HepG2 (cell line): ENCODE measurements at regions not wholly inside any gene's neighbourhood (a gene's known extent, or its start where the extent isn't known, plus 50 kb on each side); places are given as distances from the start of the nearest gene placed in this dataset.

Source experiments
- ATAC-seq: fragments of 200-7000 bp; cut with Tn5 transposase; 3 replicates; pipeline ENCODE4 v1.9.1; 2020; ENCODE audit warnings: mild to moderate bottlenecking, moderate library complexity
- BruUV-seq: library from RNA; stranded (reverse); fragments of 400-500 nt; replicated peaks from 2 replicates; lab custom pipeline; 2021; lab: Mats Ljungman, UMichigan
- CTCF ChIA-PET: fragments of 300-600 bp; formaldehyde crosslinking; extraction: SDS; loops from one replicate; lab custom pipeline; 2021; ENCODE audit warnings: low total read pairs, inconsistent platforms, low intra/inter-chr PET ratio; lab: Yijun Ruan, JAX
- POLR2A ChIA-PET: fragments of 350-600 bp; sonication (Branson Sonifier 250); formaldehyde crosslinking; loops from one replicate; lab custom pipeline; 2020; ENCODE audit warnings: antibody characterized with exemption, inconsistent platforms; lab: Yijun Ruan, JAX
- DNase-seq: peaks from one replicate; pipeline ENCODE4 v3.0.0-alpha.2; 2015; ENCODE audit warnings: low spot score
- FAIRE-seq: peaks from 3 replicates; lab custom pipeline; 2011; peaks lifted over from hg19 to GRCh38; lab: Jason Lieb, UNC
- H2AFZ ChIP-seq: one replicate; pipeline ENCODE4 v1.6.1; 2011; ENCODE audit warnings: low read length, inconsistent platforms
- H3K27ac ChIP-seq: fragments of 300-600 bp; 3 replicates; pipeline ENCODE4 v1.8.0; 2011; ENCODE audit warnings: mixed run types, mild to moderate bottlenecking, mixed read lengths, low read length, inconsistent platforms; ENCODE audit not compliant: insufficient read depth; ENCODE audit errors: extremely low read length
- H3K27me3 ChIP-seq, 2 experiments: fragments of 200-600 bp in 1 of 2; 2 replicates in 1 of 2; 3 replicates in 1 of 2; pipeline versions ENCODE4 v1.6.0 to v1.8.0; 2011; ENCODE audit warnings: low read length in 2 of 2, mild to moderate bottlenecking in 2 of 2, moderate library complexity in 2 of 2, inconsistent platforms in 1 of 2; ENCODE audit not compliant: insufficient read depth in 2 of 2, control insufficient read depth in 1 of 2
- H3K36me3 ChIP-seq, 2 experiments: fragments of 200-600 bp in 1 of 2; replicated peaks in 1 of 2; 2 replicates in 1 of 2; 3 replicates in 1 of 2; pipeline versions ENCODE4 v1.5.1 to v1.8.0; 2011; ENCODE audit warnings: low read length in 2 of 2, inconsistent platforms in 1 of 2; ENCODE audit not compliant: insufficient read depth in 2 of 2, control insufficient read depth in 1 of 2
- H3K4me1 ChIP-seq: 2 replicates; pipeline ENCODE4 v1.5.1; 2012; ENCODE audit warnings: low read length, inconsistent platforms; ENCODE audit not compliant: insufficient read depth
- H3K4me2 ChIP-seq: 2 replicates; pipeline ENCODE4 v1.6.0; 2011; ENCODE audit warnings: low read depth, low read length, inconsistent platforms
- H3K4me3 ChIP-seq, 3 experiments: fragments of 200-600 bp in 1 of 3; sonication (generic), shearing (Covaris generic) in 1 of 3; replicated peaks in 1 of 3; 2 replicates each; pipeline ENCODE4 v1.5.1; 2011 to 2016; ENCODE audit warnings: low read length in 3 of 3, inconsistent platforms in 2 of 3, low read depth in 2 of 3, mild to moderate bottlenecking in 2 of 3, control low read depth in 1 of 3, mixed read lengths in 1 of 3; ENCODE audit not compliant: insufficient read depth in 1 of 3
- H3K79me2 ChIP-seq: one replicate; pipeline ENCODE4 v1.6.1; 2011; ENCODE audit warnings: low read length, inconsistent platforms; ENCODE audit not compliant: insufficient read depth
- H3K9ac ChIP-seq: 2 replicates; pipeline ENCODE4 v1.6.0; 2011; ENCODE audit warnings: mild to moderate bottlenecking, low read depth, low read length, inconsistent platforms; ENCODE audit not compliant: insufficient read depth
- H3K9me3 ChIP-seq: 2 replicates; pipeline ENCODE4 v1.5.1; 2012; ENCODE audit warnings: mild to moderate bottlenecking, low read length
- H4K20me1 ChIP-seq: 2 replicates; pipeline ENCODE4 v1.6.0; 2011; ENCODE audit warnings: inconsistent platforms, mild to moderate bottlenecking, low read length, moderate library complexity; ENCODE audit not compliant: insufficient read depth
- ASH2L ChIP-seq: fragments of 300-600, 200-600 bp; sonication (generic); IDR thresholded peaks from 2 replicates; pipeline ENCODE4 v1.7.0; 2017; ENCODE audit warnings: low read depth, mild to moderate bottlenecking, moderate library complexity, mixed read lengths, low read length; ENCODE audit not compliant: insufficient read length
- KAT7 ChIP-seq: IDR thresholded peaks from 2 replicates; pipeline ENCODE4 v1.6.1; 2018; ENCODE audit warnings: borderline replicate concordance, missing compliant biosample characterization
- NKX3-1 ChIP-seq: sonication (generic); formaldehyde crosslinking; IDR thresholded peaks from 2 replicates; pipeline ENCODE4 v1.5.0; 2020; ENCODE audit warnings: missing genetic modification reagents
- NR2F2 ChIP-seq: IDR thresholded peaks from 2 replicates; pipeline ENCODE4 v1.6.1; 2012; ENCODE audit warnings: low read depth, inconsistent platforms, borderline replicate concordance
- REXO4 ChIP-seq: sonication (generic); formaldehyde crosslinking; IDR thresholded peaks from 2 replicates; pipeline ENCODE4 v1.8.0; 2022; ENCODE audit warnings: missing genetic modification reagents, mild to moderate bottlenecking, borderline replicate concordance
- SP5 ChIP-seq: IDR thresholded peaks from 2 replicates; pipeline ENCODE4 v1.6.1; 2016; ENCODE audit warnings: low read depth, borderline replicate concordance
- TBX3 ChIP-seq: fragments of 450-650 bp; IDR thresholded peaks from 2 replicates; pipeline ENCODE4 v1.6.1; 2017; ENCODE audit warnings: antibody characterized with exemption, mild to moderate bottlenecking, inconsistent platforms, borderline replicate concordance
- ZFP37 ChIP-seq: sonication (generic); formaldehyde crosslinking; IDR thresholded peaks from 2 replicates; pipeline ENCODE4 v1.4.0; 2020; ENCODE audit warnings: missing genetic modification reagents, borderline replicate concordance
- ZFP82 ChIP-seq: sonication (generic); formaldehyde crosslinking; IDR thresholded peaks from 2 replicates; pipeline ENCODE4 v1.5.1; 2020; ENCODE audit warnings: mild to moderate bottlenecking, missing genetic modification reagents, borderline replicate concordance
- ZNF224 ChIP-seq: sonication (generic); formaldehyde crosslinking; IDR thresholded peaks from 2 replicates; pipeline ENCODE4 v1.5.0; 2020; ENCODE audit warnings: mild to moderate bottlenecking, missing genetic modification reagents
- ZNF567 ChIP-seq: sonication (generic); formaldehyde crosslinking; IDR thresholded peaks from 2 replicates; pipeline ENCODE4 v1.8.1; 2023; ENCODE audit warnings: mild to moderate bottlenecking, missing genetic modification reagents, borderline replicate concordance
- ZNF572 ChIP-seq: sonication (generic); formaldehyde crosslinking; IDR thresholded peaks from 2 replicates; pipeline ENCODE4 v1.5.1; 2020; ENCODE audit warnings: mild to moderate bottlenecking, missing genetic modification reagents
- WGBS: methylation state at CpG from one replicate; pipeline ENCODE4 v1.1.6; 2017; ENCODE audit warnings: low lambda C conversion rate; 5-methylcytosine and 5-hydroxymethylcytosine counted together
- in situ Hi-C: cut with HindIII; loops from 2 replicates; pipeline ENCODE4 v1.10.0; 2017; ENCODE audit warnings: low pct_unique_long_range_greater_than_20kb; ENCODE audit not compliant: extremely low pct_ligation_motif_present
- intact Hi-C: fragments of 100-400 bp; cut with micrococcal nuclease; formaldehyde crosslinking; loops from one replicate; pipeline ENCODE4 v1.10.0; 2022; ENCODE audit not compliant: unreplicated experiment
- TF ChIP-seq, protein P1 (sequence below): sonication (generic); formaldehyde crosslinking; IDR thresholded peaks from one replicate; pipeline ENCODE4 v1.5.1; 2020; ENCODE audit warnings: mild to moderate bottlenecking, missing genetic modification reagents; ENCODE audit errors: not compliant biosample characterization
- TF ChIP-seq, protein P2 (sequence below): sonication (generic); formaldehyde crosslinking; IDR thresholded peaks from 2 replicates; pipeline ENCODE4 v1.4.0; 2020; ENCODE audit warnings: missing genetic modification reagents, mild to moderate bottlenecking, borderline replicate concordance

DNA sequence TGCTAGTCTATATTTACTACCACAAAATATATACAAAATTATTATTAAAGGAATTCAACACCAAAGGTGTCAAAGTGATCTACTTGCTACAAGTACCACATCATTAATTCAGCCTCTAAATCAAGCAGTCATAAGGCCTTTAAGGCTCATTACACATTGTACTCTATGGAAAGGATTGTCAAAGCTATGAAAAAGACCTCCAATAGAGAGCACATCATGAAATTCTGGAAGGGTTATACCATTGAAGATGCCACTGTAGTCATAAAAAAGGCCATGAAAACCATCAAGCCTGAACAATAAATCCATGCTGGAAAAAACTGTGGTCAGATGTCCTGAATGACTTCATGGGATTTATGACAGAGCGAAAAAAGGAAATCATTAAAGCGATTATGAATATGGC, 708.0 kb upstream of the FAM174A start:
- Histone ChIP-seq H3K27ac (no peak overlapping the region), H4K20me1 (no peaks in the 10 kb centered on the region), H3K4me1 (no peaks in the 10 kb centered on the region), H3K9me3 (no peaks in the 10 kb centered on the region), H3K4me2 (no peak overlapping the region), H3K4me3 (no peak overlapping the region), H2AFZ (no peak overlapping the region), H3K36me3 (no peaks in the 10 kb centered on the region), H3K27me3 (no peaks in the 10 kb centered on the region), H3K79me2 (no peaks in the 10 kb centered on the region), H3K9ac (no peak overlapping the region)
- ChIA-PET POLR2A (no interaction called here), CTCF (no interaction called here)
- 24% methylated on average over 2 of the region's 2 CpGs for whole genome bisulfite sequencing
- DNase-seq (no peak), FAIRE-seq (no peak), ATAC-seq (no peak)
- TF ChIP-seq TBX3 (no peak), KAT7 (CRISPR knock-in tag) (no peak), REXO4 (CRISPR knock-in tag) (no peak), ZFP82 (CRISPR knock-in tag) (no peak), ZNF567 (CRISPR knock-in tag) (no peak), ASH2L (no peak), ZNF572 (CRISPR knock-in tag) (no peak), SP5 (no peak), ZFP37 (CRISPR knock-in tag) (no peak), ZNF224 (no peak), NR2F2 (no peak), NKX3-1 (CRISPR knock-in tag) (no peak)
- TF ChIP-seq, protein P1, sequence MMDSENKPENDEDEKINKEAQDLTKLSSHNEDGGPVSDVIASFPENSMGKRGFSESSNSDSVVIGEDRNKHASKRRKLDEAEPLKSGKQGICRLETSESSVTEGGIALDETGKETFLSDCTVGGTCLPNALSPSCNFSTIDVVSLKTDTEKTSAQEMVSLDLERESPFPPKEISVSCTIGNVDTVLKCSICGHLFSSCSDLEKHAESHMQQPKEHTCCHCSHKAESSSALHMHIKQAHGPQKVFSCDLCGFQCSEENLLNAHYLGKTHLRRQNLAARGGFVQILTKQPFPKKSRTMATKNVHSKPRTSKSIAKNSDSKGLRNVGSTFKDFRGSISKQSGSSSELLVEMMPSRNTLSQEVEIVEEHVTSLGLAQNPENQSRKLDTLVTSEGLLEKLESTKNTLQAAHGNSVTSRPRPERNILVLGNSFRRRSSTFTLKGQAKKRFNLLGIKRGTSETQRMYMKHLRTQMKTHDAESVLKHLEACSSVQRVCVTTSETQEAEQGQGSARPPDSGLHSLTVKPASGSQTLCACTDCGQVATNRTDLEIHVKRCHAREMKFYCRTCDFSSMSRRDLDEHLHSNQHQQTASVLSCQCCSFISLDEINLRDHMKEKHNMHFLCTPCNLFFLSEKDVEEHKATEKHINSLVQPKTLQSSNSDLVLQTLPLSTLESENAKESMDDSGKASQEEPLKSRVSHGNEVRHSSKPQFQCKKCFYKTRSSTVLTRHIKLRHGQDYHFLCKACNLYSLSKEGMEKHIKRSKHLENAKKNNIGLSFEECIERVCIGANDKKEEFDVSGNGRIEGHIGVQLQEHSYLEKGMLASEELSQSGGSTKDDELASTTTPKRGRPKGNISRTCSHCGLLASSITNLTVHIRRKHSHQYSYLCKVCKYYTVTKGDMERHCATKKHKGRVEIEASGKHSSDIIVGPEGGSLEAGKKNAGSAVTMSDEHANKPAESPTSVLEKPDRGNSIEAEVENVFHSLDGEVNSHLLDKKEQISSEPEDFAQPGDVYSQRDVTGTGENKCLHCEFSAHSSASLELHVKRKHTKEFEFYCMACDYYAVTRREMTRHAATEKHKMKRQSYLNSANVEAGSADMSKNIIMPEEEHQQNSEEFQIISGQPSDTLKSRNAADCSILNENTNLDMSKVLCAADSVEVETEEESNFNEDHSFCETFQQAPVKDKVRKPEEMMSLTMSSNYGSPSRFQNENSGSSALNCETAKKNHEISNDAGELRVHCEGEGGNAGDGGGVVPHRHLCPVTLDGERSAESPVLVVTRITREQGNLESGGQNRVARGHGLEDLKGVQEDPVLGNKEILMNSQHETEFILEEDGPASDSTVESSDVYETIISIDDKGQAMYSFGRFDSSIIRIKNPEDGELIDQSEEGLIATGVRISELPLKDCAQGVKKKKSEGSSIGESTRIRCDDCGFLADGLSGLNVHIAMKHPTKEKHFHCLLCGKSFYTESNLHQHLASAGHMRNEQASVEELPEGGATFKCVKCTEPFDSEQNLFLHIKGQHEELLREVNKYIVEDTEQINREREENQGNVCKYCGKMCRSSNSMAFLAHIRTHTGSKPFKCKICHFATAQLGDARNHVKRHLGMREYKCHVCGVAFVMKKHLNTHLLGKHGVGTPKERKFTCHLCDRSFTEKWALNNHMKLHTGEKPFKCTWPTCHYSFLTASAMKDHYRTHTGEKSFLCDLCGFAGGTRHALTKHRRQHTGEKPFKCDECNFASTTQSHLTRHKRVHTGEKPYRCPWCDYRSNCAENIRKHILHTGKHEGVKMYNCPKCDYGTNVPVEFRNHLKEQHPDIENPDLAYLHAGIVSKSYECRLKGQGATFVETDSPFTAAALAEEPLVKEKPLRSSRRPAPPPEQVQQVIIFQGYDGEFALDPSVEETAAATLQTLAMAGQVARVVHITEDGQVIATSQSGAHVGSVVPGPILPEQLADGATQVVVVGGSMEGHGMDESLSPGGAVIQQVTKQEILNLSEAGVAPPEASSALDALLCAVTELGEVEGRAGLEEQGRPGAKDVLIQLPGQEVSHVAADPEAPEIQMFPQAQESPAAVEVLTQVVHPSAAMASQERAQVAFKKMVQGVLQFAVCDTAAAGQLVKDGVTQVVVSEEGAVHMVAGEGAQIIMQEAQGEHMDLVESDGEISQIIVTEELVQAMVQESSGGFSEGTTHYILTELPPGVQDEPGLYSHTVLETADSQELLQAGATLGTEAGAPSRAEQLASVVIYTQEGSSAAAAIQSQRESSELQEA, result no peak
- TF ChIP-seq, protein P2, sequence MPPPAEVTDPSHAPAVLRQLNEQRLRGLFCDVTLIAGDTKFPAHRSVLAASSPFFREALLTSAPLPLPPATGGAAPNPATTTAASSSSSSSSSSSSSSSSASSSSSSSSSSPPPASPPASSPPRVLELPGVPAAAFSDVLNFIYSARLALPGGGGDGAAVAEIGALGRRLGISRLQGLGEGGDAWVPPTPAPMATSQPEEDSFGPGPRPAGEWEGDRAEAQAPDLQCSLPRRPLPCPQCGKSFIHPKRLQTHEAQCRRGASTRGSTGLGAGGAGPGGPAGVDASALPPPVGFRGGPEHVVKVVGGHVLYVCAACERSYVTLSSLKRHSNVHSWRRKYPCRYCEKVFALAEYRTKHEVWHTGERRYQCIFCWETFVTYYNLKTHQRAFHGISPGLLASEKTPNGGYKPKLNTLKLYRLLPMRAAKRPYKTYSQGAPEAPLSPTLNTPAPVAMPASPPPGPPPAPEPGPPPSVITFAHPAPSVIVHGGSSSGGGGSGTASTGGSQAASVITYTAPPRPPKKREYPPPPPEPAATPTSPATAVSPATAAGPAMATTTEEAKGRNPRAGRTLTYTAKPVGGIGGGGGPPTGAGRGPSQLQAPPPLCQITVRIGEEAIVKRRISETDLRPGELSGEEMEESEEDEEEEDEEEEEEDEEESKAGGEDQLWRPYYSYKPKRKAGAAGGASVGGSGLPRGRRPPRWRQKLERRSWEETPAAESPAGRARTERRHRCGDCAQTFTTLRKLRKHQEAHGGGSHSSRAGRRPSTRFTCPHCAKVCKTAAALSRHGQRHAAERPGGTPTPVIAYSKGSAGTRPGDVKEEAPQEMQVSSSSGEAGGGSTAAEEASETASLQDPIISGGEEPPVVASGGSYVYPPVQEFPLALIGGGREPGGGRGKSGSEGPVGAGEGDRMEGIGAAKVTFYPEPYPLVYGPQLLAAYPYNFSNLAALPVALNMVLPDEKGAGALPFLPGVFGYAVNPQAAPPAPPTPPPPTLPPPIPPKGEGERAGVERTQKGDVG (CRISPR knock-in tag), result no peak
- in situ Hi-C loops (no loop called here), intact Hi-C loops (no loop called here)
- BruUV-seq, result no TSS peak
